HG03378 (cell line): ENCODE measurements at regions not wholly inside any gene's neighbourhood (a gene's known extent, or its start where the extent isn't known, plus 50 kb on each side); places are given as distances from the start of the nearest gene placed in this dataset.
"Not testable (repeated sequence)": the region's sequence is repeated elsewhere in the genome, so short reads cannot be mapped to it uniquely, and the experiment has no call there.

ENCODE experiments used
- ATAC-seq: cut with Tn5 transposase; IDR thresholded peaks from one replicate; pipeline ENCODE4 v1.9.1; 2021; ENCODE audit warnings: mild to moderate bottlenecking, moderate library complexity; ENCODE audit not compliant: unreplicated experiment

- ATAC-seq, result no peak
Measured at GRCh38 chr5:174459071-174459702, 265.2 kb upstream of the MSX2 start.

GRCh38 chr5:174459832-174460448 lies 264.4 kb upstream of the MSX2 start:
- no peak for ATAC-seq

- ATAC-seq, result no peak
Measured at GRCh38 chr5:174462129-174462528, 262.3 kb upstream of the MSX2 start.

GRCh38 chr5:174464504-174465165 lies 259.7 kb upstream of the MSX2 start:
- no peak for ATAC-seq

GRCh38 chr5:174471528-174471927 lies 252.9 kb upstream of the MSX2 start:
- ATAC-seq, result not testable (repeated sequence)

- ATAC-seq, result no peak
Measured at GRCh38 chr5:174472956-174473355, 251.4 kb upstream of the MSX2 start.

GRCh38 chr5:174476001-174476400 lies 248.4 kb upstream of the MSX2 start:
- ATAC-seq, result not testable (repeated sequence)

- no peak for ATAC-seq
Measured at GRCh38 chr5:174479325-174479724, 245.1 kb upstream of the MSX2 start.

- ATAC-seq, result no peak
Measured at GRCh38 chr5:174481737-174482136, 242.6 kb upstream of the MSX2 start.

GRCh38 chr5:174482607-174483024 lies 241.8 kb upstream of the MSX2 start:
- ATAC-seq, result no peak

- ATAC-seq, result no peak
Measured at GRCh38 chr5:174483411-174483810, 241.0 kb upstream of the MSX2 start.

GRCh38 chr5:174489215-174489614 lies 235.2 kb upstream of the MSX2 start:
- ATAC-seq, result no peak

GRCh38 chr5:174489920-174490597 lies 234.3 kb upstream of the MSX2 start:
- no peak for ATAC-seq

GRCh38 chr5:174490728-174491127 lies 233.7 kb upstream of the MSX2 start:
- ATAC-seq, result no peak

GRCh38 chr5:174491265-174491664 lies 233.1 kb upstream of the MSX2 start:
- no peak for ATAC-seq

- ATAC-seq, result no peak
Measured at GRCh38 chr5:174491761-174492350, 232.5 kb upstream of the MSX2 start.

- ATAC-seq, result no peak
Measured at GRCh38 chr5:174493530-174493929, 230.9 kb upstream of the MSX2 start.

GRCh38 chr5:174497939-174498338 lies 226.4 kb upstream of the MSX2 start:
- ATAC-seq, result not testable (repeated sequence)

- not testable (repeated sequence) for ATAC-seq
Measured at GRCh38 chr5:174498575-174498974, 225.8 kb upstream of the MSX2 start.

- ATAC-seq, result no peak
Measured at GRCh38 chr5:174500636-174501035, 223.7 kb upstream of the MSX2 start.

- no peak for ATAC-seq
Measured at GRCh38 chr5:174501461-174502069, 222.8 kb upstream of the MSX2 start.
